AG20443 (cell line): ENCODE measurements at regions not wholly inside any gene's neighbourhood (a gene's known extent, or its start where the extent isn't known, plus 50 kb on each side); places are given as distances from the start of the nearest gene placed in this dataset.

ENCODE experiments used
- DNase-seq: peaks from one replicate; pipeline ENCODE4 v3.0.0; 2012; ENCODE audit warnings: low spot score, mixed read lengths

DNA sequence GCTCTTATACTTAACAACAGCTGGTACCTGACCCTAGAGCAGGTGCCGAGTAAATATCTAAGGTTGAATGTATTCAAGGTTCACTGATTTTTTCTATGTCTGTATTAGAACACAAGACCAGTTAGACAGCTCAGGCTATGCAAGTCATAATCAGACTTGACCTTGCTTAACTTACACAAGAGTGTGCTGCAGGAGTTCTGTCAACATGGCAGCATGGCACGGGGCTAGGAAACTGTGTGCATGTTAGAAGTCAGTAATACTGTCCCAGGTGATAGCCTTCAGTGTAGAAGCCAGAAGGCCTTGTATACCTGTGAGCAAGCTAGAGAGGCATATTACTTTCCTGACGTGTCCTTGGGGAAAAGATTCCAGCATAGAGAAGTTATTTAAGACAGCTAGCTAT lies 253.1 kb downstream of the FAT3 start:
- DNase-seq: no peak

GRCh38 chr11:92480499-92480898 lies 255.9 kb downstream of the FAT3 start:
- DNase-seq: no peak

DNA sequence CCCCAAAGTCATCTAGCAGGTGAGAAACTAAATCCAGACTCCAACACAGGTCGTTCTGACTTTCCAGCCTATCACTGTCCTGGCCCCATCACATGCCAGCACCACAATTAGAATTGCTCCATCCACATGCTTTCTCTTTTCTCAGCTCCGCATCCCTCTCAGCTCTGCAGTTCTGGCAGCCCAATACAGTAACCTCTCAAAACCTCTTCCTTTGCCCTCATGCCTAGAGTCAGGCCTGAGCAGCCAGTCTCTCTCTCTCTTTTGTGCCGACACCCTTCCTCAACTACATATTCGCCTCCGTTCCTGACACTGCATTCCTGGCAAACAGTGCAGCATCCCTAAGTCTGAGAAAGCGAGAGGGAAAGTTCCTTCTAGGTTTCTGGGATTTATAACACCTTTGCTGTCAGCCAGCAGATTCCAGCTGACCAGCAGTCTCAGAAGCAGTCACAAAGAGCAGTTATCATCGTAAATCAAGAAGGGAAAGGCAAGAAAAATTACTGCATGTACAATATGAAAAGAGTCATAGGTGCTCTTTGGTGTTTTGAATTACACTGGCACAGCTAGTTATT lies 258.0 kb downstream of the FAT3 start:
- DNase-seq: no peak

- no peak for DNase-seq
These were observed 260.0 kb downstream of the FAT3 start for GRCh38 chr11:92484570-92484969.

DNA sequence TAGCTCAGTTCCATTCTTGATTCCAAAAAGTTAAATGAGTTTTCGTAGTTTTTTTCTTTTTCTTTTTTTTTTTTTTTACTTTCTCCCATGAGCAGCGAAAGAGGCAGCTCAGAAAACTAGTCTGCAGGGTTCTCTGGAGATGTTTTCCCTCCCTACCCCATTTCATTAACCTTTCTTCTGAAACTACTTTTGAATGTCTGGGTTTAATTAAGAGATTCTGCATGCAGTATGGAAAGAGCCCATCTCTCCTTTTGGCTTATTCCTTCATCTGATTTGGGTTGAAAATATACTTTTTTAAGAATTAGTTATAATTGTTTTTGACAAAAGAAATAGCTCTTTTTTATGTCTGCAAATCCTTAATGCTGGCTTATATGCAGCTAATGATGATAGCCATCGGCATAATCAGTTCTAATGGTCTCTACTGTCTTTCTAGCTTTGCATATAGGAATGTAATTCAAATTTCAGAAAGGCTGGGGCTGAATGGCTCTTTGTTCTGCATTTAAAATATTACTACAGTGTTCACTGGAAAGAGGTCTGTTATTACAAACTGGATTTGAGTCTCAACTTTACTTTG lies 265.3 kb downstream of the FAT3 start:
- no peak for DNase-seq

GRCh38 chr11:92492372-92492771 lies 267.8 kb downstream of the FAT3 start:
- DNase-seq: no peak

DNA sequence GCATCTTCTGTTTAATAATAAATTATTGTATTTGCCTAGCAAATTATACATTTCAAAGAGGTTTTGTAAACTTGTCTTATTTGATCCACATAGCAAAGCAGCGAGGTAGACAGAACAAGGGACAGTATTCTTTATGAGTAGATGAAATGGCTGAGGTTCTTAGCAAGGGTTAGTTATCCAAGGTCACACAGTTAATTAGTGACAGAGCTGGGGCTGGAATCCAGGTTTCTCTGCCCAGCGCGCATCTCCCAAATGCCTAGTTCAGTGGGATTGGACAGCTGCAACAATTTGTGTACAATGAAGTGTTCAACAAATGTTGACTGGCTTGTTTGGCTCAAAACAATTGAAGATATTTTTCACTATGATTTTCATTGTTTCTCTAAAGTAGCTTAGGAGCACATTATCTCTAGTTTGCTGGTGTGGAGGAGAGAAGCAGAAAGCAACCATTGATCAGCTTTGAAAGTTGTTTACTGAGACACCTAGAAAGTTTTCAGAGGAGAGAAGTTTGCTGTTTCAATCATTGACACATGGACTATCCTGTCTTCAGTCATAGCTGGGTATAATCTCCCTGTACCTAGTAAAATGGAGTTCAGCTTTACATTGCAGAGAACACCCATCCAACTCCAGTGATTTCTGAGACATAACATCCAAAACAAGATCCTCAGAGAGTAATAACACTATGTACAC lies 270.6 kb downstream of the FAT3 start:
- no peak for DNase-seq

DNA sequence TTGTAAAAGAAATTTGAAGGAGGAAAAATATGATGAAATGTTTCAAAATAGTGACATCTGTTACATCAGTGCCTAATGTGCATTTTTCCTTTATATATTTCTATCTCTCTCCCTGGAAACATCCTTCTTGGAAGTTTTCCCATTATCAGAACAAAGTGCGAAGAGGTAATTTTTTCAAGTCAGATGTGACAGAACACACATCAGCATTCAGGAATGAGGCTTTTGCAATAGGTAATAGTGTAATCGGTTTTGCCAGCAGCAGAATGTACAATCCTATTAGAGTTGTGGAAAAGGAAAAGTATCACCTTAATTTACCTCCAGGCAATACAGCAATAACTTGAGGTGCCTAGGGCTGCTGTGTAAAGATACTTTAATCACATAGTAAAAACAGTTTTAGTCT lies 275.8 kb downstream of the FAT3 start:
- DNase-seq: no peak

GRCh38 chr11:92501066-92501739 lies 276.6 kb downstream of the FAT3 start:
- no peak for DNase-seq

- DNase-seq: no peak
These were observed 279.4 kb downstream of the FAT3 start for GRCh38 chr11:92504004-92504403.

GRCh38 chr11:92504534-92504933 lies 279.9 kb downstream of the FAT3 start:
- DNase-seq: no peak

GRCh38 chr11:92505689-92506088 lies 281.1 kb downstream of the FAT3 start:
- DNase-seq: no peak

DNA sequence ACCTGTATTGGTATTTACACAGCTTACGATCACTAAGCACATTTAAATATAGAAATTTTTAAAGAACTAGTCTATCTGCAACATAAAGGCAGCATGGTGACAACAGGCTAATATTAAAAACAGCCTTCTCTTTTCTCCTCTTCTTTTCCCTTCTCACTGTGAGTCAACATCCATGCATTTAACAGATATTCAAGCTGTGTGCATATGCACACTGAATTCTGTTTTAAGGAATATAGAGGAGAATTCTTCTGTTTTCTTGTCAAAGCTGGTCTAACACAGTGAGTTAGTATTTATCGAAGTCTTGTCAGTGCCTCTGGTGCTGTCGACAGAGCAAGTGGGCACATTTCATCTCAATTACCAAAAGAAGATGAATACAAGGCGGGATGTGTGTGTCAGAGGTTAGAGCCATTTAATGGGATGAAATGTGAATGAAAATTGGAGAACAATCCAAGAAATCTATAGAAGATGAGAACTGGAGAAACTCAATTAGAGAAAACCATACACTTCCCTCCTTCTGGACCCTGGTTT lies 282.3 kb downstream of the FAT3 start:
- DNase-seq: no peak

GRCh38 chr11:92510591-92510990 lies 286.0 kb downstream of the FAT3 start:
- DNase-seq: no peak

- no peak for DNase-seq
These were observed 287.0 kb downstream of the FAT3 start for GRCh38 chr11:92511522-92512203.

DNA sequence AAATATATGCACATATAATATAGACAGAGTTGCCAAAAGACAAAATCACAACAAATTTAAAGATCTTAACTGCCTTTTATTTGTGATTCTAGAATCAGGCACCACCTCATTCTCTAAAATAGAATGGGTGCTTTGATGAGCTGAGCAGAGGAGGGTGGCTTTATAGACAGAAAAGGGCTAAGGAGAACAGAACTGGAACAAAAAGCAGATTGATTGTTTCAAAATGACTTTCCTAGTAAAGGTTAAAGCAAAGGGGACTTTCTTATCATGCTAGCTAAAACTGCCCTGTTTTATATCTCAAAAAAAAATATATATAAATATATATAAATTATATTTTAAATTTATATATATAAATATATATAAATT lies 287.6 kb downstream of the FAT3 start:
- DNase-seq: no peak

- no peak for DNase-seq
These were observed 299.0 kb downstream of the FAT3 start for GRCh38 chr11:92523611-92524010.

DNA sequence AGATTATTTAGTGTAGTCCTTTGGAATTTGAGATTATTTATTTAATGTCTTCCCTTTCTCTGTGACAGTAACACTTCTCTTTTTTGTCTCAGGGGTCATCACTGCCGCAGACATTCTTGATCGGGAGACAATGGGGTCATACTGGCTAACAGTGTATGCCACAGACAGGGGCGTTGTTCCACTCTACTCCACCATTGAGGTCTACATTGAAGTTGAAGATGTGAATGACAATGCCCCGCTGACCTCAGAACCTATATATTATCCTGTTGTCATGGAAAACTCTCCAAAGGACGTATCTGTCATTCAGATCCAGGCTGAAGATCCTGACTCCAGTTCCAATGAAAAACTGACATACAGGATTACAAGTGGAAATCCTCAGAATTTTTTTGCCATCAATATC lies 299.9 kb downstream of the FAT3 start:
- DNase-seq: no peak

- DNase-seq: no peak
These were observed 302.8 kb downstream of the FAT3 start for GRCh38 chr11:92527467-92527866.

DNA sequence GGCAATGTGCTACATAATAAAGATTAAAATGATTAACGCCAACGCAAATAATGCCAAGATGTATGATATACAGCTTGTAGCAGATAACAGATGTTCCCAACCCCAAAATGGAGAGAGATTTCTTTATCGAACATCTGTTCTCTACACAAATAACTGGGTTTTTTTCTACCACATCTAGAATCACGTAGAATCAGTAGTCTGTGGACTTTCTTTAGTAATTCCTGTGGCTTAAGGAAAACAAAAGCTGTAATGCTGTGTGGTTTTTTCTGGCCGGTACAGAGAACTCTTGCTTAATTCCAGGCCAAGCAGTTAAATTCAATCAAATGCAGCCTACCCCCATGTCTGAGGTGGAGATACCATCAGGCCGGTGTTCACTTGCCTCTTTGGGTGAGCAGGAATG lies 303.4 kb downstream of the FAT3 start:
- peak; percentile 17 for DNase-seq

DNA sequence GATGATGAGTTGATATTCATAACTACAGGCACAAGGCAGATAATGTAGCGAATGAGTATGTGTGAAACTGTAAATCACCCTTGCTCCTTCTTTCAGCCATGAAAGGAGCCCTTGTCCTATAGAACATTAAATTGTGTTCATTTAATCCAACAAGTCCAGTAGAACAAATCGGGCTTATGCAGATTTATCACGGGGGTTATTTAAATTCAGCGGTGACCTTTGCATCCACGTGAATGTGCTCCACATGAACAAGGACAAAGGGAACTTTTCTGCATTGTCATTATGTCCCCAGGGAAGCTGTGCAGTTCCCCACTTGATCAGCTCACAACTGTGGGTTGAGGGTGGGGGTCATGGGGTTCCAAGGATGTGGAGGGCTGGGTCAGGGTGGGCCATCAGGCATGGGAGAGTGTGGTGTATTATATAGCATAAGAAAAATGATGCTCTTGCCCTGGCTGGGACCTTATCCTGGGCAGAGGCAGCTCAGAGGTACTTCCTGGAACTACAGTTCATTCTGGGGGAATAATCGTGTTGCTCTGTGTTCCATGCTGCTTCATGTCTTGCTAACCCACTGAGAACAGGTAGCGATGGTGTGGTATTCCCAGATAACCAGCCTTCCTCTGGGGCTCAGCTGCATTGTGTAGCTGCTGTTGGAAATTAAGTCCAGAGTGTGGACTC lies 306.6 kb downstream of the FAT3 start:
- DNase-seq: no peak
